HEK293 (cell line): ENCODE measurements at regions not wholly inside any gene's neighbourhood (a gene's known extent, or its start where the extent isn't known, plus 50 kb on each side); places are given as distances from the start of the nearest gene placed in this dataset.

Source experiments
- CTCF ChIA-PET: fragments of 350-600 bp; formaldehyde crosslinking; extraction: SDS; loops from one replicate; lab custom pipeline; 2021; ENCODE audit warnings: antibody characterized with exemption; lab: Yijun Ruan, JAX
- POLR2A ChIA-PET: fragments of 300-600 bp; formaldehyde crosslinking; extraction: SDS; loops from one replicate; lab custom pipeline; 2020; ENCODE audit warnings: antibody characterized with exemption, inconsistent platforms; lab: Yijun Ruan, JAX
- H3K27ac ChIP-seq: fragments of 200-500 bp; sonication (Bioruptor generic); 2 replicates; pipeline ENCODE4 v1.5.1; 2014; ENCODE audit warnings: low read depth, low read length, control low read depth, inconsistent platforms; ENCODE audit errors: extremely low read depth
- H3K36me3 ChIP-seq, 2 experiments: fragments of 200-500 bp in 1 of 2; sonication (Bioruptor generic) in 1 of 2; 1 replicate in 1 of 2; 2 replicates in 1 of 2; pipeline ENCODE4 v1.5.1; 2014 to 2017; ENCODE audit warnings: inconsistent platforms in 2 of 2, low read length in 2 of 2; ENCODE audit not compliant: control insufficient read depth in 2 of 2, insufficient read depth in 1 of 2
- H3K4me1 ChIP-seq: fragments of 200-500 bp; sonication (Bioruptor generic); 2 replicates; pipeline ENCODE4 v1.5.1; 2014; ENCODE audit warnings: mild to moderate bottlenecking, low read length, inconsistent platforms; ENCODE audit not compliant: control insufficient read depth, insufficient read depth
- H3K4me3 ChIP-seq: 2 replicates; pipeline ENCODE4 v1.5.1; 2011; ENCODE audit warnings: low read depth, mild to moderate bottlenecking, control low read depth, low read length, moderate library complexity
- H3K9me3 ChIP-seq: fragments of 200-500 bp; sonication (Bioruptor generic); 2 replicates; pipeline ENCODE4 v1.5.1; 2014; ENCODE audit warnings: low read depth, low read length, inconsistent platforms; ENCODE audit not compliant: control insufficient read depth, insufficient read depth
- BCL11A ChIP-seq: fragments of 450-650 bp; formaldehyde crosslinking; IDR thresholded peaks from 2 replicates; pipeline ENCODE4 v1.5.1; 2016; ENCODE audit warnings: low read depth, missing biosample characterization, missing genetic modification characterization
- GFI1B ChIP-seq: fragments of 450-650 bp; formaldehyde crosslinking; IDR thresholded peaks from 2 replicates; pipeline ENCODE4 v1.5.1; 2016; ENCODE audit warnings: missing biosample characterization, missing genetic modification characterization
- SP3 ChIP-seq: fragments of 450-650 bp; formaldehyde crosslinking; IDR thresholded peaks from 2 replicates; pipeline ENCODE4 v1.5.1; 2016; ENCODE audit warnings: missing biosample characterization, missing genetic modification characterization
- ZEB2 ChIP-seq: fragments of 450-650 bp; formaldehyde crosslinking; IDR thresholded peaks from 2 replicates; pipeline ENCODE4 v1.5.1; 2016; ENCODE audit warnings: missing biosample characterization, missing genetic modification characterization
- ZFHX2 ChIP-seq: fragments of 450-650 bp; formaldehyde crosslinking; conservative IDR thresholded peaks from 2 replicates; pipeline ENCODE4 v1.5.1; 2016; ENCODE audit warnings: missing biosample characterization, missing genetic modification characterization
- ZFP37 ChIP-seq: fragments of 450-650 bp; formaldehyde crosslinking; IDR thresholded peaks from 2 replicates; pipeline ENCODE4 v1.5.1; 2016; ENCODE audit warnings: missing biosample characterization, missing genetic modification characterization
- ZNF140 ChIP-seq: fragments of 450-650 bp; formaldehyde crosslinking; IDR thresholded peaks from 2 replicates; pipeline ENCODE4 v1.5.1; 2016; ENCODE audit warnings: missing biosample characterization, missing genetic modification characterization
- ZNF221 ChIP-seq: fragments of 450-650 bp; formaldehyde crosslinking; IDR thresholded peaks from 2 replicates; pipeline ENCODE4 v1.5.1; 2017; ENCODE audit warnings: missing biosample characterization, missing genetic modification characterization, borderline replicate concordance
- ZNF354C ChIP-seq: fragments of 450-650 bp; formaldehyde crosslinking; IDR thresholded peaks from 2 replicates; pipeline ENCODE4 v1.5.1; 2016; ENCODE audit warnings: missing biosample characterization, missing genetic modification characterization, low read depth, borderline replicate concordance
- ZNF423 ChIP-seq: fragments of 450-650 bp; formaldehyde crosslinking; IDR thresholded peaks from 2 replicates; pipeline ENCODE4 v1.5.1; 2016; ENCODE audit warnings: missing biosample characterization, missing genetic modification characterization
- ZNF433 ChIP-seq: fragments of 450-650 bp; formaldehyde crosslinking; IDR thresholded peaks from 2 replicates; pipeline ENCODE4 v1.5.1; 2016; ENCODE audit warnings: missing biosample characterization, missing genetic modification characterization, low read depth
- ZNF626 ChIP-seq: fragments of 450-650 bp; sonication (Bioruptor Pico); formaldehyde crosslinking; IDR thresholded peaks from 2 replicates; pipeline ENCODE4 v1.5.1; 2018; ENCODE audit warnings: missing biosample characterization, missing genetic modification characterization, inconsistent platforms
- ZNF670 ChIP-seq: fragments of 450-650 bp; formaldehyde crosslinking; IDR thresholded peaks from 2 replicates; pipeline ENCODE4 v1.5.1; 2016; ENCODE audit warnings: missing biosample characterization, missing genetic modification characterization, low read depth
- ZNF792 ChIP-seq: fragments of 450-650 bp; formaldehyde crosslinking; IDR thresholded peaks from 2 replicates; pipeline ENCODE4 v1.5.1; 2016; ENCODE audit warnings: missing biosample characterization, missing genetic modification characterization
- ZNF837 ChIP-seq: fragments of 450-650 bp; formaldehyde crosslinking; IDR thresholded peaks from 2 replicates; pipeline ENCODE4 v1.5.1; 2016; ENCODE audit warnings: missing biosample characterization, missing genetic modification characterization
- TF ChIP-seq, protein P1 (sequence below): fragments of 450-650 bp; formaldehyde crosslinking; IDR thresholded peaks from 2 replicates; pipeline ENCODE4; 2016; ENCODE audit warnings: missing biosample characterization, missing genetic modification characterization
- TF ChIP-seq, protein P2 (sequence below): fragments of 450-650 bp; formaldehyde crosslinking; IDR thresholded peaks from 2 replicates; pipeline ENCODE4 v1.5.1; 2016; ENCODE audit warnings: missing biosample characterization, missing genetic modification characterization
- TF ChIP-seq, protein P3 (sequence below): fragments of 450-650 bp; formaldehyde crosslinking; IDR thresholded peaks from 2 replicates; pipeline ENCODE4 v1.5.1; 2016; ENCODE audit warnings: missing biosample characterization, missing genetic modification characterization, low read depth
- TF ChIP-seq, protein P4 (sequence below): IDR thresholded peaks from 2 replicates; pipeline ENCODE4 v1.6.1; 2011; ENCODE audit warnings: mild to moderate bottlenecking, low read depth, low read length, borderline replicate concordance
- TF ChIP-seq, protein P5 (sequence below): fragments of 450-650 bp; formaldehyde crosslinking; IDR thresholded peaks from 2 replicates; pipeline ENCODE4 v1.5.1; 2016; ENCODE audit warnings: missing biosample characterization, missing genetic modification characterization

DNA sequence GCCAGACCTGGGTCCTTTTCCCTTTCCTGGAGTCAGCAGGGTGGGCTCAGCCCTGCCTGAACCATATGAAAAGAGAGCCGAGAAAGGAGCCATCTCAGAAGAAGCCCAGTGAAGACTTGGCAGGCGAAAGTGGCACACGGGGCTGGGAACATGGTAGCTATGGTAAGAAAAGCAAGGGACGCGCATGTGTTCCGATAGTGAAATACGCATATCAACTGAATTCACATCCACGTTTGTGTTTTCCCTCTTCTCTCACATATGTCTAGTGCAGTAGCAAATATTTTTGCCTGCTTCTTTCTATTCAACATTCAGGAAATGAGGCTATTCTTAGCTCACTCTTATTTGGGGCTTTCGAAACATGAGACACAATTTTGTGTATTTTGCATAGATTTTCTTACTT is 54.1 kb upstream of the PEG3 start:
- no peak for TF ChIP-seq ZFP37
- TF ChIP-seq, all 188 proteins: peak for 0
- Histone ChIP-seq H3K36me3 (no peaks in the 10 kb centered on the region), H3K9me3 (no peaks in the 10 kb centered on the region), H3K27ac (no peak overlapping the region), H3K4me1 (no peaks in the 10 kb centered on the region), H3K4me3 (no peak overlapping the region)
- CTCF ChIA-PET, result no interaction called here
- POLR2A ChIA-PET, result no interaction called here

DNA sequence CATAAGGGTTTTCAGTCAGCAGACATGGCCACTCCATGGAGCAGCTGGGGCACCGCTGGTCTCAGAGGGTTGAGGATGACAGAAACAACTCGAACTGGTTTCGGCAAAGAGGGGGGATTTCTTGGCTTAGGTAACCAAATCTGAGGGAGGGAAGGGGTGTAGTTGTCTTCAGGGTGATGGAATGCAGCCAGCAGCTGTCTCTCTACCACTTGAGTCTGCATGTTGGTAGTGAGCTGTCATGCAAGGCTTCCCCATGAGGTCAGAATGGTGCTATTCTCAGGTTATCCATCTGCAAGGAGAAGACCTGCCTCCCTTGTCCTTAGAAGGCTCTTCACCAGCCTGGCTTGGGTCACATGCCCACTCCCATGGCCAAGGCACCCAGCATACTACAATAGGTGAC is 55.6 kb upstream of the PEG3 start:
- TF ChIP-seq, protein P1, sequence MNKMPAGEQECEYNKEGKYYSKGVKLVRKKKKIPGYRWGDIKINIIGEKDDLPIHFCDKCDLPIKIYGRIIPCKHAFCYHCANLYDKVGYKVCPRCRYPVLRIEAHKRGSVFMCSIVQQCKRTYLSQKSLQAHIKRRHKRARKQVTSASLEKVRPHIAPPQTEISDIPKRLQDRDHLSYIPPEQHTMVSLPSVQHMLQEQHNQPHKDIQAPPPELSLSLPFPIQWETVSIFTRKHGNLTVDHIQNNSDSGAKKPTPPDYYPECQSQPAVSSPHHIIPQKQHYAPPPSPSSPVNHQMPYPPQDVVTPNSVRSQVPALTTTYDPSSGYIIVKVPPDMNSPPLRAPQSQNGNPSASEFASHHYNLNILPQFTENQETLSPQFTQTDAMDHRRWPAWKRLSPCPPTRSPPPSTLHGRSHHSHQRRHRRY, result no peak
- TF ChIP-seq ZNF670 (tag by site-specific recombination) (no peak), ZNF792 (tag by site-specific recombination) (no peak), SP3 (tag by site-specific recombination) (no peak), ZFHX2 (tag by site-specific recombination) (no peak), ZNF221 (tag by site-specific recombination) (no peak), ZNF433 (tag by site-specific recombination) (no peak), ZNF140 (tag by site-specific recombination) (no peak), BCL11A (tag by site-specific recombination) (no peak), GFI1B (tag by site-specific recombination) (no peak), ZEB2 (tag by site-specific recombination) (no peak), ZNF354C (no peak), ZNF837 (tag by site-specific recombination) (no peak), ZNF423 (tag by site-specific recombination) (no peak), ZNF626 (tag by site-specific recombination) (no peak)
- TF ChIP-seq, protein P2, sequence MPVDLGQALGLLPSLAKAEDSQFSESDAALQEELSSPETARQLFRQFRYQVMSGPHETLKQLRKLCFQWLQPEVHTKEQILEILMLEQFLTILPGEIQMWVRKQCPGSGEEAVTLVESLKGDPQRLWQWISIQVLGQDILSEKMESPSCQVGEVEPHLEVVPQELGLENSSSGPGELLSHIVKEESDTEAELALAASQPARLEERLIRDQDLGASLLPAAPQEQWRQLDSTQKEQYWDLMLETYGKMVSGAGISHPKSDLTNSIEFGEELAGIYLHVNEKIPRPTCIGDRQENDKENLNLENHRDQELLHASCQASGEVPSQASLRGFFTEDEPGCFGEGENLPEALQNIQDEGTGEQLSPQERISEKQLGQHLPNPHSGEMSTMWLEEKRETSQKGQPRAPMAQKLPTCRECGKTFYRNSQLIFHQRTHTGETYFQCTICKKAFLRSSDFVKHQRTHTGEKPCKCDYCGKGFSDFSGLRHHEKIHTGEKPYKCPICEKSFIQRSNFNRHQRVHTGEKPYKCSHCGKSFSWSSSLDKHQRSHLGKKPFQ, result no peak
- TF ChIP-seq, protein P3, sequence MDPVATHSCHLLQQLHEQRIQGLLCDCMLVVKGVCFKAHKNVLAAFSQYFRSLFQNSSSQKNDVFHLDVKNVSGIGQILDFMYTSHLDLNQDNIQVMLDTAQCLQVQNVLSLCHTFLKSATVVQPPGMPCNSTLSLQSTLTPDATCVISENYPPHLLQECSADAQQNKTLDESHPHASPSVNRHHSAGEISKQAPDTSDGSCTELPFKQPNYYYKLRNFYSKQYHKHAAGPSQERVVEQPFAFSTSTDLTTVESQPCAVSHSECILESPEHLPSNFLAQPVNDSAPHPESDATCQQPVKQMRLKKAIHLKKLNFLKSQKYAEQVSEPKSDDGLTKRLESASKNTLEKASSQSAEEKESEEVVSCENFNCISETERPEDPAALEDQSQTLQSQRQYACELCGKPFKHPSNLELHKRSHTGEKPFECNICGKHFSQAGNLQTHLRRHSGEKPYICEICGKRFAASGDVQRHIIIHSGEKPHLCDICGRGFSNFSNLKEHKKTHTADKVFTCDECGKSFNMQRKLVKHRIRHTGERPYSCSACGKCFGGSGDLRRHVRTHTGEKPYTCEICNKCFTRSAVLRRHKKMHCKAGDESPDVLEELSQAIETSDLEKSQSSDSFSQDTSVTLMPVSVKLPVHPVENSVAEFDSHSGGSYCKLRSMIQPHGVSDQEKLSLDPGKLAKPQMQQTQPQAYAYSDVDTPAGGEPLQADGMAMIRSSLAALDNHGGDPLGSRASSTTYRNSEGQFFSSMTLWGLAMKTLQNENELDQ, result no peak
- TF ChIP-seq, protein P4, sequence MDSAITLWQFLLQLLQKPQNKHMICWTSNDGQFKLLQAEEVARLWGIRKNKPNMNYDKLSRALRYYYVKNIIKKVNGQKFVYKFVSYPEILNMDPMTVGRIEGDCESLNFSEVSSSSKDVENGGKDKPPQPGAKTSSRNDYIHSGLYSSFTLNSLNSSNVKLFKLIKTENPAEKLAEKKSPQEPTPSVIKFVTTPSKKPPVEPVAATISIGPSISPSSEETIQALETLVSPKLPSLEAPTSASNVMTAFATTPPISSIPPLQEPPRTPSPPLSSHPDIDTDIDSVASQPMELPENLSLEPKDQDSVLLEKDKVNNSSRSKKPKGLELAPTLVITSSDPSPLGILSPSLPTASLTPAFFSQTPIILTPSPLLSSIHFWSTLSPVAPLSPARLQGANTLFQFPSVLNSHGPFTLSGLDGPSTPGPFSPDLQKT, result no peak
- TF ChIP-seq, protein P5, sequence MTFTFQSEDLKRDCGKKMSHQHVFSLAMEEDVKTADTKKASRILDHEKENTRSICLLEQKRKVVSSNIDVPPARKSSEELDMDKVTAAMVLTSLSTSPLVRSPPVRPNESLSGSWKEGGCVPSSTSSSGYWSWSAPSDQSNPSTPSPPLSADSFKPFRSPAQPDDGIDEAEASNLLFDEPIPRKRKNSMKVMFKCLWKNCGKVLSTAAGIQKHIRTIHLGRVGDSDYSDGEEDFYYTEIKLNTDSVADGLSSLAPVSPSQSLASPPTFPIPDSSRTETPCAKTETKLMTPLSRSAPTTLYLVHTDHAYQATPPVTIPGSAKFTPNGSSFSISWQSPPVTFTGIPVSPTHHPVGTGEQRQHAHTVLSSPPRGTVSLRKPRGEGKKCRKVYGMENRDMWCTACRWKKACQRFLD (tag by site-specific recombination), result no peak
- ChIA-PET CTCF (interaction anchor here (0.6 kb wide), 1 partner anchor 72 kb away, joined by 3 read pairs; no protein-coding TSS in a partner anchor), POLR2A (no interaction called here)
- no peaks in the 10 kb centered on the region for H3K9me3 ChIP-seq
- H3K4me1 ChIP-seq, result no peaks in the 10 kb centered on the region
- no peak overlapping the region for H3K4me3 ChIP-seq
- H3K36me3 ChIP-seq, result no peaks in the 10 kb centered on the region
- no peak overlapping the region for H3K27ac ChIP-seq
